ENCODE measurements at regions not wholly inside any gene's neighbourhood (a gene's known extent, or its start where the extent isn't known, plus 50 kb on each side); places are given as distances from the start of the nearest gene placed in this dataset.

DNA sequence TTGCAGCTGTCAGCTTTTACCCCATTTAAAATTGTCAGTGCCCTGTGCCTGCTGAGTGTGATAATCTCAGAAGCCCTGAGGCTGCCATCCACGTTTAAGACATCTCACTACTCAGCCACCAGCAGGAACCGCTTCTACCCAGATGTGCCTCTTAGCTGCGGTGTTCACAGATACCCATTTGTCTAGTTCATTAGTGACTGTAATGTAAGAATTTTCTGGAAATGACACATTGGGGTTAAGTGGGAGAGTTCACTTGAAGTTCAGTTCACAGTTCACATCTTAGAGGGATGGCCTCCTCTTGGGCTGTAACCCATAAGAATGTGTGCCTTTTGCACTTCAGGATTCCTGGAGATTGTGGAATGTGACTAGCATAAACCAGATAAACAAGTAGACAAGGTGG is 477.7 kb downstream of the BTBD3 start:
- no peak for DNase-seq

DNA sequence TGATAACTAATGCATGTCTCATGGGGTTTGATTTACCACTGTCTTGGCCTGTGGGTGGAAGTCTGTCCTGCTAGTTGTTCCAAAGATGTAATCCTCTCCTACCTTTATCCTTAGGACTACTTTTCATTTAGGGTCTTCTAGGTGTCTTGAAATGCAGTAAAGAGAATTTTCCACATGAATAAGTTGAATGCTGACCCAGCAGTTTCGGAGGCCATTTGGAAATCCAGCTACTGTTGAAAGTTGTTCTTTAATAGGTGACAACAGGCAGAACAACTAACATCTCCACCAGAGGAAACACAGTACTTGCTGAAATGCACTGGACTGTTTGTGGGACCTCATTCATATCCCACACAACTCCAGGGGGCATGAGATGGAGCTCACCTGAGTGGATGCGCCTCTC is 478.1 kb downstream of the BTBD3 start:
- no peak for DNase-seq

DNA sequence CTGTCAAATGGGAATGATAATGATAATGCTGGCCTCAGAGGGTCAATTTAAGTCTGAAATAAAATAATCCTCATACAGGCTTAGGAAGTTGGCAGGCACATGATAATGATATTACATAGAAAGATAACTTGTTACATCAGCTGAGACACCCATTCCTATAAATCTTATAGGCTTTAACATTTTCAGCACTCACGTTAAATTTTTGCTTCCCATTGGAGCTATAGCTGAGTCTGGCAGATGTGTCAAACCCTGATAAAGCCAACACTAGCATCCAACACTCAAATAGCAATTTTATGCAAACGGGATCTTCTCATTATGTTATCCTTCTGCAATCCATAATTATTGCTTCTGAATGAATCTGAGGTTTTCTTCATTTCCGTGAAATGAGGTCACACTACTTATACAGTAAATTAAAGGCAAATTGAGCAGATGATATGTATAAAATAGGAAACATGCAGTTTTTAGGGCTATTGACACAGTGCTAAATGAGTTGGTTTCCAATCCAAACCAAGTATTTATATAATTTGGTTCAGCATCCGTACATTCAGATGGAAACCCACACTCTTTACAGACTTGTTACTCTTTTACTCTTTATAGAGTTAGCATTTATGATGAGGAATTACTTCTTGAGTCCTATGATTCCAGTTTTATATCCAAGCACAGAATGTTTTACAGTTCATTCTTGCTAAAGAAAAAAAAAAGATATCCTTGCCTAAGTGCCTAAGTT is 481.6 kb downstream of the BTBD3 start:
- no peak for DNase-seq

DNA sequence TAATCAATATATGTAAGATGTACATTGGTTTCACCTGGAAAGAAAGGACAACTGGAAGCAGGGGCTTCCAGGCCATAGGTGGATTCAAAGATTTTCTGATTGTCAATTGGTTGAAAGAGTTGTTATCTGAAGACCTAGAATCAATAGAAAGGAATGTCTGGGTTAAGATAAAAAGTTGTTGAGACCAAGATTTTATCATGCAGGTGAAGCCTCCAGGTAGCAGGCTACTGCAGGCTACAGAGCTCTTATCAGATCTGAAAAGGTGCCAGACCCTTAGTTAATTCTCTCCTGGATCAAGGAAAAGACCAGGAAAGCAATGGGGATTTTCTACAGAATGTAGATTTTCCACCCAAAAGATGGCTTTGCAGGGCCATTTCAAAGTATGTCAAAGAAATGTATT is 487.2 kb downstream of the BTBD3 start:
- no peak for DNase-seq

DNA sequence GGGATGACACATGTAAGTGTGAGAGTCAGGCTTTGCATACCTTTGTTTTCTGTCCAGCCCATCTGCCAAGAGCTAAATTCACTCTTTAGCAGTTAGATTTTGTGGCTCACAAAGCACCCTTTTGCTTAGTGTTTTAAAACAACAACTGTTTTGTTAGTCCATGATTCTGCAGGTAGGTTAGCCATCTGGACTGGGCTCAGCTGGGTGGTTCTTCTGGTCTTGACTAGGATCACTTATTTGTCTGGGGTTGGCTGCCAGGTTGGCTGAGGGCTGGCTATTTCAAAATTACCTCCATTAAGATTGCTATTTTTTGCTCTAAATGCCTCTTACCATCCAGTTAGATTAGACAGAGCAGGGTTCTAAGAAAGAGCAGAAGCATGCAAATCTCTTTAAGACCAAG is 489.3 kb downstream of the BTBD3 start:
- no peak for DNase-seq

DNA sequence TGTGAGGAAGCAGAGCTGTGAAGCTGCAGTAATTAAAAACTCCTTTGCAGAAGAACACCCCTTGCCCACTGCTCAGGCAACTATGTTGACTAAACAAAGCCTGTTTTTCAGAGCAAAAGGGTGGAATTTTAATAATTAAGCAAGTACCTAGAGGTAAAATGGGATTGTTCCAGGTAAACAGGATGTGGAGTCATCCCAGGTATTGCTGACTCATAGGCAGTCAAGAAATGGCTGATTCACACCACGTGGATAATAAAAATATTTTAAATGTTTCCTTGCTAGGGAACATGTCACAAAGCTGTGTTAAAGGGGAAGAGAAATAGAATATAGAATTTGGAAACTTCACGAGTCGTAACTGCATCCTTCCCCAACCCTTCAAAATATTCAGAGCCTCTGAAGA is 491.8 kb downstream of the BTBD3 start:
- no peak for DNase-seq

DNA sequence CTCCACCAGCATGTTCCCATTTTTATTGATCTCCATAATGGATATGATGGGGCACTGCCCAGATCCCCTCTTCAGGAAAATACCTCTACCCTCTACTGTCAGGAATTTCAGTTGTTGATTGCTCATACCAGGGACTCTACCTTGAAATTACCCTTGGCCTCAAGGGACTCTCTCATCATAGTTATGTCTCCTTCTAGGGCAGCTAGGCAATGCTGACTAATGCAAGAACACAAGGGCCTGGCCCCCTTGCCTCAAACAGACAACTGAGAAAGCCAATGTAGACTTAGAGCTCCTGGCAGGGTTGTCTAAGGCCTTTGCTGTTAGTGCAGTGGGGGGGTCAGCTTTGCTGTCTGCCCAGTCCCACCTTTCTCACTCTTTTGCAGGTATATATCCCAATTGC is 493.1 kb downstream of the BTBD3 start:
- DNase-seq, result no peak

DNA sequence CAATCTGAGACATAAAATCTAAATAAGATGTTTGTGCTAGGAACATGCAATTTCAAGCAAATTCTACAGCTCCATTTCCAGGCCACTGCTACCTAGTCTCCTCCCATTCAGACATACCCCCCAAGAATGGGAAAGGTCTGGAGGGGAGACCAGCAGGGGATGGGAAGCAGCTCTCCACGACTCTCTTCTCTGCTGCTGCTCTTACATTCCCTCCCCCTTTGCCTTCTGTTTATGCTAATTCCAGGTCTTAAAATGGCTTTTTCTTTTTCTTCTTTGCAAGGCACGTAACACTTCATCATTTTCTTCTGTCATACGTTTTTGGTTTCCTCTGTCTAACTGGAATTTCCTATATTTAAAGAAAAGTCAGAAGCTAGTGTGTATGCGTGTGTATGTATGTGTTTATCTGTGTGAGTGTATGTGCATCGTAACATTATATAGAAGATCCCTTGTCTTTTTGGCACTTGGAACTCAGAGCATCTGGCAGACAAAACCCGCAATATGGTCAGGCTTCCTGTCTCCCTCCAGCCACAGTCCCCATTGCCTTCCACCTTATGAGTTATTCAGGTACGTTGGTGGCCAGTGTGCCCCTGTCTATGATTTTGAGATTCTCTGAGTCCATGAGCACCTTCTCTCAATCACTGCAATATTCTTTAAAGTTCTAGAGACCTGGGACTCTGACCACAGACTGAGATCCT is 493.7 kb downstream of the BTBD3 start:
- no peak for DNase-seq

DNA sequence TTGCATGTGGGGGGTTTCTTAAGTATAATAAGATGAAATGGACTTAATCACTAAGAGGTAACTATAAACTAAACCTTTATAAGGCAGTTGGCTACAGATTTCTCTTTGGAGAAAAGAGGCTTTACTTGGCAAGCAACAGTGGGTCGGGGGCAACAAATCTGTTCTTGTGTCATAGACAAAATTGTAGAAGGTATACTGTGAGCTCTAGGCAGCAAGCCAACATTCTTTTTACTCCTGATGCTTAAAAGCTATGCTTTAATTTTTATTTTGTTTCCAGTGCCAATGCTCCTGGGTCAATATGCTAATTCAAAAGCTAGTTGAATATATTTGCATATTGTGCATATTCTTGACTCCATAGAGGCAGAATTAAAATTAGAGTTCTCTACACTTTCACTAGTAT is 495.4 kb downstream of the BTBD3 start:
- no peak for DNase-seq

DNA sequence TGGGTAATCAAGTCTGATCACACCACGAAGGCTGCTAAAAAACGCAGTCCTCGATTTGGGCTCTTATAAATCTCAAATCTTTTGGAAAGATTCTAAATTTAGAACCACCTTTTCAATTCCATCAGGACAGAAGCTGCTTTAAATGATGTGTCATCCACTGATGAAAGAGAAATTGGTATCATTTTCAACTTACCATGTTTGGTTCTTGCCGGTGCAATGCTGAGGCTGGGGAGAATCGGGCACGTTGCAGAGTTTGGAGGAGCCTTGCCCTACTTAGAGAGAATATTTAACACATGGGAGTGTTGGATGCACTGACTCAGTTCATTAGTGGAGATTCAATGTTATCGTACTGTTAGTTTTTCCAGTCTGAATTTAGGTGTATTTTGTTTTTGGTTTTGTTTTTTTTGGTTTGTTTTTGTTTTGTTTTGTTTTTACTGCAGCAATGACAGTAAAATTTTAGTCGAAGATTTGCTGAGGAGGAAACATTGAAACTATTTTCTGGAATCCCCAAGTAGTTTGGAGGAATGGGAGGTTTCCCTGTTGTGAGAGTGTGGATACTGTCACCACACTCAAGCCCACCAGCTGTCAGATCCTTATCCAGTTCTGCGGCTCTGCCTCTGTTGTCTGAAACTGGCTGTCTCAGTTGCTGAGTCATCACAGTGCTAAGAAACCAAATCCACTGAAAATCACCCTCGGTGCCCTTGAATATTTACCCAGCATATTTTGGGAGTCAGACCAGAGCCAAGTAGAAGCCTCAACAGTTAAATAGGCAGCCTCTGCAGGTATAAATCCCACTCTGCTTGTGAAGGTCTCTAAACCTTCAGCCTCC is 497.0 kb downstream of the BTBD3 start:
- no peak for DNase-seq

DNA sequence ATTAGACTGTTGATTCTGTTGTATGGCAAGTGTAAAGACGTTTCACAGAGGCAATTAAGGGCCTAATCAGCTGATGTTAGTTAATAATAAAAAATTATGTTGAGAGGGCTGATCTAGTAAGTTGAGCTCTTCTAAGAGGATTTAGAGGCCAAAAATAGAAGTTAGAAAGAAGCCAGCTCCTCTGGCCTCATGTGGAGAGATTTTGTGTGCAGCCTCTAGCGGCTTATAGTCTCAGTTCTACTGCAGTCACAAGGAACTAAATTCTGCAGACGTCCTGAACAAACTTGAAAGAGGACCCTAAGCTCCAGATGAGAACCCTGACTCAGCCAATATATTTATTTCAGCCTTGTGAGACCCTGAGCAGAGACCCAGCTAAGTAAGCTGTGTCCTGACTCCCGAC is 498.6 kb downstream of the BTBD3 start:
- DNase-seq, result no peak

DNA sequence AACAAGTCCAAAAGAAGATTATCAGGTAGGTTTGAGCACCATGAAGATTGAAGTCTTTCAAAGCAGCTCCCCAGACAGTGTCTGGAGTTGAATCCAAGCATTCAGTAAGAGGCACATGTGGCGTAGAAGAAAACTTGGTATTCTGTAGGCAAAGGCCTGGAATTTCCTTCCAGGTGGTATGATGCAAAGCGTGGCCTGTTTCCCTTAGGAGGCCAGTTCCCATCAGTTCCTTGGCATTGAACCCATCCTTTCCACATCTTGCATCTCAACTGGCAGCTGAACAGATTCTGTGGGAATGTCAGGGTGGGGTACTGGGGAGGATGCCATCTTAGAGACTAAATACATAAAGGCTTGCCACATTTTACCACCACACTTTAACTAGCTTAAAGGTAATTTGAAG is 516.0 kb downstream of the BTBD3 start:
- DNase-seq, result no peak

DNA sequence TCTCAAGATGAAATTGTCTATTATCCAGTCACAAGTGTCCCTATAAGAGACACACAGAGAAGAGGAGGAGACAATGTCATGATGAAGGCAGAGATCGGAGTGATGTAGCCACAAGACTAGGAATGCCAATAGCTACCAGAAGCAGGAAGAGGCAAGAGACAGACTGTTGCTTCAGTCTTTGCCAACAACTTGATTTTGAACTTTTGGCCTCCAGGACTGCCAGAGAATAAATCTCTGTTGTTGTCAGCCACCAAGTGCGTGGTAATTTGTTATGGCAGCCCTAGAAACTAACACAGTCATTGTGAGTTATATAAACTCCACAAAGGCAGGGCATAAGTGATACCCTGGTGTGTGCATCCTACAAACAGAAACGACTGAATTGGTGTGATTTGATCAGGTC is 517.0 kb downstream of the BTBD3 start:
- no peak for DNase-seq

DNA sequence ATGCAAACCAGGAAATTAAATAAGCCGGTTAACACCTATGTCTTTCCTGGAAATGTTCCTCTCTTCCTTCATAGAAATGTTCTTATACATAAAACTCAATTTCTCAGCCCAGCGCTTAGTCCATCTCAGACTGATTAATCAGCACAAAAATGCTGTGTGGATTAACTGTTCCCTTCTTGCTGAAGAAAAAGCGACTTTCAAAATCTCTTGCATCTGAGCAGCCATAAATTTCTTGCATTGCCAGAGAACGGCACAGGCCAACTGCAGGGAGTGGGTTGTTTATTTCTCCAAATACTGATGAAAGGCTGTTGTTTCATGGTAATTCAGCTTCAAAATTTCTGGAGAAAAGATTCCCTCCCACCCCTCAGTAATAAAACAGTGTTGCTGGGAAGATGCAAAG is 517.6 kb downstream of the BTBD3 start:
- no peak for DNase-seq

DNA sequence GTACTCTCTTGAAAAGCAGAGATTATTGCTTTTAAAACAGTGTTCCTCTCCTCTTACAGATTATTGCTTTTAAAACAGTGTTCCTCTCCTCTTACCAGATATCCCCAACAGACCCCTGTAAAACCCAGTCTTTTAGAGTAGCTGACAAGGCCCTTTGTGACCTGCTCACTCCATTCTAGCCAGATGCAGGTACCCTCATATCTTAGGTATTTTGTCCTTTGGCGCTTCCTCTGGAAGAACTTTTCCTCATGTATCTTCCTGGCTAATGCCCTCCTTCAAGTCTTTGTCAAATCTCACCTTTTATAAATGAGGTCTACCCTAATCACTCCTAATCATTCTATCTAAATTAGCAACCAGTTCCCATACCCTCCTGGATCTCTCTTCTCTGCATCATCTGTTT is 536.0 kb downstream of the BTBD3 start:
- DNase-seq, result no peak

DNA sequence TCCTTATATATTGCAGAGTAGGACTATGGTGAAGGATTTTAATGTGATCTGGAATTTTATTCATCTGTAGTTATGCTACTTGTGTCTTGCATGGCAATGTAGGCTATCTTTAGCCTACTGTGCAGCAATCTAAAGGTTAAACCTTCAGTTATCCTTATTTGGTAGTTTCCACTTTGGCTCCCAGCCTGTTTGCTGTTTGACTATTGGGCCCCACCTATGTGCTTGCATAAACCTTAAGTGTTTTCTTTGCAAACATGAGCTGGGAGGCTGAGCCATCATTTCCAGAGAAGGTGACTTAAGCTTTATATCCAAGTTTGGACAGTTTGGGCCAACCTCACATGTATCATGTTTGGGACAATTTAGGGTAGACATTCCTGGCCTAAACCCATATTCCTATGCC is 537.5 kb downstream of the BTBD3 start:
- no peak for DNase-seq

DNA sequence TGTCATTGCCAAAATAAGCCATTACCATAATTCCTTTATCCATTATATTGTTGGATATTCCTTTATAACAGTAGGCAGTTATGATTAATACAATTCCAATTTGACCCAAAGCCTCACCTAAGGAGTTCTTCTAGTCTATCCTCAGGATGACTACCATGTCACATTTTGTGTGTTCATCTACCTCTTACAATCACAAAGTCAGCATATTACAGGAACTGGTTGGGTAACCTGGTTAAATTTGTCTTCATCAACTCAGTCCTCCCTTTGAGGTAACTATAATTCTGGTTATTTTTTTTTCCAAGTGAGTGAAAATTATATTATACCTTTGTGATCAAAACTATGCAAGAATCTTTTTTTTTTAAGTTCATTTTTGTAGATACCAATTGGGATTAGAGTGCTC is 540.5 kb downstream of the BTBD3 start:
- DNase-seq, result no peak

DNA sequence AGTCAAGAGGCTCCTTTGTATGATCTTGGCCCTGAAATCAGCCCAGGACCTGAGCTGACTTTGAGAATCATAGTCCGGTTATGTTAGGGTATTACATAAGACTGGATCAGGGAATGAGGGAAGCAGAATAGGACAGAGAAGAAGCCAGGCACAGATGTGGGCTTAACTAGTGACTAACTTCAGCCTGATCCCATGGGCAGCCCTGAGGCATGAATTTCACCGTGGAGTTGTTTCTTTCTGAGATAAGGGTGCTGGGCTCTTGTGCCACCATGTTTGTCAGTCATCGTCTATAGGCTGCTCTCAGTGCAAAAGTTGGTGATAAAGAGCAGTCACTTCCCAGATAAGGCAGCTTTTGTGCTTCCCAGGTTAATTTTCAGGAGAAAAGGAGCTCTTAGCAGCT is 544.7 kb upstream of the SPTLC3 start:
- DNase-seq, result no peak

DNA sequence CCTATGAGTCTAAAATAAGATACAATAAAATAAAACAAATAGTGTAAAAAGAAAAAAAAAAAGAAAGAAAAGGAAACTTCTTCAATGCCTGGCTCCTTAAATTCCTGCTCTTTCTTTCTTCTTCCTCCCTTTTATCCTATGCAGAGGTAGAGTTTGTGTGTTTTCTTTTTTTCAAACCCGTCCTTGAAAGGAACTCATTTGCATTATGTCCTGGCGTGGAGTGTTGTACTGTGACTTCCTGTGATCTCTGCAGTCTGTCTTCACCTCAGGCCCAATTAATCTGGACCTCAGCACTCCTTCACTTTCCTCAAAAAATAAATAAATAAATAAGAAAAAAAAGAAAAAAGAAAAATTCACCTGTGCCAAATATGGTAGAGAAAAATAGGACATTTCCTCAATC is 541.9 kb upstream of the SPTLC3 start:
- no peak for DNase-seq

DNA sequence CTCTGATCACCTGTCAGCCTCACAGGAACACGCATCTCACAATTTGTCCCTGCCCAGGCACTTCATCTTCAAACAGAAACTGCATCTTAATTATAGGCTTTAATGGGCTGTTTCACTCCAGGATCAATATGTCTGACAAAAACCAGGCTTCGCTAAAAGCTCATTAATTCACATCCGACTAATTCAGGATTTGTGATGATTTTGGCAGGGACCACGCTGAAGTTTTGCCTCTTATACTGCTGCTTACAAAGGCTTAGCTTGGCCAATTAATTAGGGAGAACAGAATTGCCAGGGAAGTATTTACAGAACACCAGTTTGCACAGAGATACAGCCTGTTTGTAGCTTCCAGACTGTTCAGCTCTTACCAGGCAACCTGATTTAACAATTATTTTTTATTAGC is 541.0 kb upstream of the SPTLC3 start:
- DNase-seq, result no peak

DNA sequence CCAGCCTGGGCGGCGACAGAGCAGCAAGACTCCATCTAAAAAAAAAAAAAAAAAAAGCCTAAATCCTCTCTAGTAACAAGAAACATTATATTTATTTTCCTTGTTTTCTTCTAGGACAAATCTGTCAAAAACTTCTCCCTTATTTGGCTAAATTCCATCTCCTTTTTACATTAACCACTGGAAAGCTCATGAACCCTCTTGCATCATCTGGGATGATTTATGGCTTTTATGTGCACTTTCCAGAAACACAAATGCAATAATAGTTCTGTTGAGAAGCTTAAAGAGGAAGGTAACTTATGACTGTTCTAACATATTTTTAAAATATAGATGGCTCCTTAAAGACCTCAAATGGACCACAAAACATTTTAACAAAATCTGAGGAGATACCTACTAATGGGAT is 526.1 kb upstream of the SPTLC3 start:
- no peak for DNase-seq

DNA sequence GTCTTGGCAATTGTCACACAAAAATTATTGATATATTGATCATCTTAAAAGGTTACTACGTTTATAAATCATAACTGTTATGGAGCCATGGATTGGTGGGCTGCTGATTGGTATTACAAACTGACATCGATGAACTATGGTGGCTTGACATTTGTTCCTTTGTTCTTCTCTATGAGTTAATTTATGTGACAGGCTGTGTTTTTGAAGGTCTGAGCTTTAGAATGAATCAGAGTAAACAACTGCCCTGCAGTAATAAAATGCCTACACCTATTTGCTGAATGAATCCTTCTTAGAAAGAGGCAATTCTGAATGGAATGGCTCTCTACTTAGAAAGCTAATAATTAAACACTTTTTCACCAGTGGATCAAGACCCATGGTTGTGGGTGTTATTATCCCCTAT is 506.3 kb upstream of the SPTLC3 start:
- no peak for DNase-seq

DNA sequence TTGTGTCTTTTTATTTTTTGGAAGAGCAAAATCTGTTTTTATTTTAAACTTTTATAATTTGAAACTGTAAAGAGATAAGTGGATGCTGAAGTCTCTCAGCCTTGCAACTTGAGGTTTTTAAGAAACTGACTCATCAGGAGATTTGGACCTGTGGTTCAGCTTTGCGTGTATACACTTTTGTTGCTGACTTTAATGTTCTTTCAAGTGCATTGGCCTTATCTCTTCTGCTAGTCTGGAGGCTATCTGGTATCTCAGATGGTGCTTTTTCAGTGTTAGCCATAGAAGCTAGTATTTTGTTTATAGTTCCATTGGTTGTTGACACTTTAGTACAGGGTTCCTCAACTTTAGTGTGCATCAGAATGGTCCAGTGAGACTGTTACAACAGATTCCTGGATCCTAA is 504.0 kb upstream of the SPTLC3 start:
- no peak for DNase-seq

DNA sequence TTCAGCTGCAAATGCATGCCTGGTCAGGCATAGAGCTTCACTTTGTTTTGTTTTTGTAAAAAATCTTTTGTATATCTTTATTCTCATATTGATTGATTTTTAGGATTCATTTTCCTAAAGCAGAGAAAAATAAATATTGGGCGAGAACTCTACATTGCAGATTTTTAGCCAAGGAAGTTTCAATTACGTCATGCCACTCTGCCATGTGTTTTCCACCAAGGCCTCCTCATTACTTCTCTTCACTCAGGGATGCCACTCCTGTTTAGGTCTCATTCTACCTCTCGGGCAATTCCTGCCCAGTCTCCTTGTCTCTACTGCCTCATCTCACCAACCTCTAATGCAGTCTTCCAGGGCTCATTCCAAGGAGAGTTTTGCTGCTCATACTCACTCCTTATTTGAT is 497.3 kb upstream of the SPTLC3 start:
- DNase-seq, result no peak
